Activated CD4-positive, alpha-beta T cell treated with anti-CD3 and anti-CD28 coated beads for 4 hours (primary cell): ENCODE measurements at regions not wholly inside any gene's neighbourhood (a gene's known extent, or its start where the extent isn't known, plus 50 kb on each side); places are given as distances from the start of the nearest gene placed in this dataset.
A peak's percentile ranks its signal among the peaks of the same experiment; 100 is the strongest.

Experiments used
- DNase-seq, 2 donors: peaks; one replicate each; pipeline ENCODE4 v3.0.0-alpha.2; 2020

DNA sequence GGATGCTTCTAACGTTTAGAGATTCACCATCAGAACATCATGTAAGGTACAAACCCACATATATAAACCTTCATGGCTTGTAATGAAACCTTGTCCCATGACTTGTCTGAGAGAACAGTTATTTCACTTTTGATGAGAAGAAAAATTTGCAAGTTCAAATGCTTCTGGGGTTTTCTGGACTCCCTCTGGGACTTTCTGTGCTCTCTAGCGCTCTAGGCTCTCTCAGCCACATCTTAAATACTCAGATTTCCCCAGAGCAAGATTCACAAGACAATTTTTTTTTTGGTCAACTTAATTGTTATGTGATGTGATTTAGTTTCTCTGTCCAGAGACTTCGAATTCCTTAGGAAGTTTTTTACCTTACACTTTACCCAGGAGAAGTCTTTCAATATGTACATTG lies 282.8 kb upstream of the EDNRB start:
- DNase-seq = no peak

DNA sequence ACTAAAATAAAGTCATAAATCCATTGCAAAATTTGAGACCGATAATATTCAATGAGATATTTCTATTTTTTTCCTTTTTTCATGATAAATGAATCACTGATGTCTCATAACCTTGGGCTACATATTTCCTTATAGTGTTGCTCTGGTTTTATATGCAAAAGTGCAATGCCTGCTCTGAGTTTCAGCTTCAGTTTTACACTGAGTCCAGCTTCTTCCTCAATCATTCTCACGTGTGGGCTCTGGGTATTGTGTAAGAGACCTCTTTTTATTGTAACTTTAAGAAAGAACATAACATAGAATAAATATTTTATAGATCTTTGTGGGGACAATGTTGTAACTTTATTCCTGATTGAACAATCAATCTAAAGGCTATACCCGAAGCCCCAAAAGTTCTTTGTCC lies 280.2 kb upstream of the EDNRB start:
- DNase-seq = no peak

DNA sequence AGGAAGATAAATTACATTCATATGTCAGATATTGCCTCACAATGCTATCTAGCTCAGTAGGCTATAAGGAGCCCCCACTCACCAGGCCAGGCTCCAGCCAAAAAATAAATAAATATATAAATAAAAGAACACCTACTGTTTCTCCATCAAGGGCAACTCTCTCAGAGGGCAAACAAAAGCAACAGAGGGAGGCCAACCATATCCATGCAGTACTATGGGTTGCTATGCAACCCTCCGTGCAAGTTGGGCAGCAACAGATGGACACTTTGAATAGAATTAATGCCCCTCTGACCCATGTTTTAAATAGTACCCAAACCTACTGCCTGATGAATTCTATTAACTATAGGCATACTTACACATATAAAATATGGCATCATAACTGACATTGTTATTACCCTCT lies 279.8 kb upstream of the EDNRB start:
- no peak for DNase-seq

DNA sequence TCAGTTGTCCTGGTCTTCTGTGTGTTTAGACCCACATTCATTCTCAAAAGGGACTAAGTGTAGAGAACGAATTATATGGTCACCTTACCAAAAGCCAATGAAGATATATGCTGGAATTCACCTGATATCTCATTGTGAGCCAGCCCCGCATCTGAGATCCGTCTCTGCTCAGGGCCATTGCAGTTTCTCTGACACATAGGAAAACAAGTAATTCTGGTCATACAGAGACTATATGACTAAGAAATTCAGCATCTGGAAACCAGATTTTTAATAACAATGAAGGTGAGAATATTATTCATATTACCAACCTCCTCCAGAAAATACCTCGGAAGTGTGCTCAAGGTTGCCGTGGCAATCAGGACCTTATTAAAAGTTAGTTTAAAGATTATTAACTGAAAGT lies 278.6 kb upstream of the EDNRB start:
- no peak for DNase-seq

DNA sequence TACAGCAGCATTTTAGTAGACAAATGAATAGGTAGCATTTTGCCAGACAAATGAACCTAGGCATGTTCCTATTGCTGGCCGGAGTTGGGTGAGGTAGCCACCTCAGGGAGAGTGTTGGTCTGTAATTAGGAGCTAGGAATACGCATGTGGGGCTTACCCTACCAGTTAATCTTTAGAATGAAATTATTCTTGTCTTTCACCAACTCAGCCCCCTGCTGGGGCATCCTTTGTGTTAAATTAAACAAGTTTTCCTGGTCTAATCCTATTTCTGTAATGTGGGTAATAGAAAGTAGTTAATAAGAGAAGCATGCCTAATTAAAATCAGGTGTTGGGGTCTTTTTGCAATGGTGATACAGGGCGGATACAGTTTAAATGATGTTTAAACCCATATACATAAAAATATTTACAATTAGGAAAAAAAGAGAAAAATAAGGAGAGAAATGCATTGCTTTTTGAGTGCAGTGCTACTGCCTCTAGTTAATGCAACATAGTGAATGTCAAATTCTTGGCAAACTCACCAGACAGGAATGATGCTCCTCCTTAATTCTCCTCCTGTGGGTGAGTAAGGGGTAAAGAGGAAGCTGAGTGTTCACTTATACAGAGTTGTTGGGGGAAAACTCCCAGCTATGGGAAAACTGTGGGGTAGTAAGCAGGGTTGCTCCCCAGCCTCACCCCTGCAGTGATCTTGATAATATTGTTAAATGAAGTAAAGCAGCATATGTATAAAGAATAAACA lies 276.4 kb upstream of the EDNRB start:
- DNase-seq = no peak

DNA sequence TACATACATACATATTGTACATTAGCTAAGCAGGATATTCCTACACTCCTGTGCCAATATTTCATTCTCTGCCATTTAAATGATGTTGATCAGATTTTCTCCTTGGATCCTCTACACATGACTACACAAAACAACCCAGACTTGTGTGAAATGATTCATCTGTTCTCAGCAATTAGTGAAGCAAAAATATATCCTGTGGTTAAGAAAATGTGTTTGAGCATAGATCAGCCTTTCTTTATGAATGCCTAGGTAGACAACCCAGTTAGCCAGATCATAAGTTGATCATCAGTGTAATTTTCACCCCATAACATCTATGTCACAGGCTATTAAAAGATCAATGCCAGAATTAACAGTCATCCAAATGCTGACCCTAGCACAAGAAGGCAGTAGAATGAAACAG lies 275.2 kb upstream of the EDNRB start:
- DNase-seq = no peak

DNA sequence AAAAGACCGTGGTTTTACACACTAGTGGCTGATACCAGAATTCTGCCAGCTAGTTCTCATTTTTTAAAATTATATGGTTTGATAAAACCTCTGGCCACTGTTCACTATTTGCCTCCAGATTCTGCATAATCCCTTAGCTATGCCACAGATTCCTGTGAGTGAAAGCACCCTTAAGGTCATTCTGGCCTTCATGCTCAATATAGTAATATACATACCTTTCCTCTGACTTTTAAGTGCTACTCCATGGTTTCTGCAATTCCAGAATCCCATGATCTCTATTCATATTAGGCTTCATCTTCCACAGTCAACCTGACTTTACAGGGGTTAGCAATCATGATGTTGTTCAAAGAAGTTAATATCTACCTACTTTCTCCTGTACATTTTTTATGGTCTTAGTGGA lies 274.1 kb upstream of the EDNRB start:
- no peak for DNase-seq

DNA sequence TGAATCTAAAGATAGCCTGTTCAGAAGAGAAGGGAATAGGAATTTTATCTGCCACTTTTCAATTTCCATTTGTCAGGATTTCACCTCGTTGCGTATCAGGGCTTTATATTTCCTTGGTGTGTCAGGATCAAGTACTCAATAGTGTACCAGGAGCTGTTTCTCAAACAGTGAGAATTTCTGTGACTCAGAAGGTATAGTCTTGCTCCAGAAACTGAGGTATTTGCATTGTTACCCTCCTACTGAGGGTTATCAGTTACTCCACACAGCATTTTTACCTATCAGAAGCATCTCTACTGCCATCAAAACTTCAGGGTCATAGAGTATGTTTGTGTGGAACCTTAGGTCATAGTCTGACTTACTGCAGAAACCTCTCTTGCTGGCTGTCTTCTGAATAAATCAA lies 271.7 kb upstream of the EDNRB start:
- DNase-seq = no peak

DNA sequence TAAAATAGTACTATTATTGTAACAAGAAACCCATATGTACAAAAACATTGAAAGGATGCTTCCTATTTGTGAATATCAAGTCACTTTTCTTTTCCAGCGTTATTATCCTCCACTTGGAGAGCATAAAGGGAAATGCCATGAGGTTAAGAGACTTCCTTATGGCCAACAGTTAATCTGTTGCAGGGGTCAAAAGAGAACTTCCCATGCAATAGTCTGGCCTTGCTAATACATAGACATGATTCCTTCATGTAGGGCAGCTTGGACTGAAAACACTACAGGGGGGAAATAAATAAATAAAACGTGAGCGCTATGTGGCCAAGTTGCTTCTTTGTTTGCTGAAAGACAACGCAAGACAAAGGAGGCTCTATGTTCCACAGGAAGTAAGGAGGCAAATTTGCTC lies 269.1 kb upstream of the EDNRB start:
- DNase-seq = no peak

DNA sequence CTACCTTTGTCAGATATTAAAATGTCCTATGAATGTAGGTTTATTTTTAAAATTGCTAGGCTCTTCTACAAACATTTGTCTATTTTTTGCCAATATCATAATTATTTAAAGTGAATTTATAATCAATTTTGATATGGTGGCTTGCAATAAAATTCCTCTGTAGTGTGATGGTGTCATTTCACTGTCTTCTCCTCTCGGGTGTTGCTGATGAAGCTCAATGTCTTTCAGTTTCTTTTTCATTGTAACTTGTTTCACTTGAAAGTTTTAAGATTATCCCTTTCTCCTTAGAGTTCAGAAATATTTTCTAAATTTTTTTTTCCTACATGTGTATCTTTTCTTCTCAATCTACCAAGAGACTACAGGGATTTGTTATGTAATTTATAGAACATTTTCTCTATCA lies 267.1 kb upstream of the EDNRB start:
- DNase-seq = no peak

DNA sequence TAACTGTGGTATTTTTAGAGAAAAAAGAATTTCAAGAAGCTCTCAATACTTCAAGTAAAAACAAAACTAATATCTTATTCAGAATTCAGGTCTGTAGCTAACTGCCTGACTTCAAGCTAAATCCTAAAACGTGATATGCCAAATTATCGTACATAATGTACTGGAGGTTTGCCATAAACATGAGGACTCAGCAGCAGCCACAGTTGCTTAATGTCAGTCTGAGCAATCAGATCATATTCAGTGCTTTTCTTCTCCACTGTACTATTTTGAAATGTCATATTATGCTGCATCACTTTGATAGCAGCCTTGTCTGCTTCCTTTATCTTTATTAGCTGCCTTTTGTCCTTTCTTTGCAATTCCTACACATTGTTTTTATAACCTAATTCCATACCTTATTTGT lies 265.1 kb upstream of the EDNRB start:
- no peak for DNase-seq

DNA sequence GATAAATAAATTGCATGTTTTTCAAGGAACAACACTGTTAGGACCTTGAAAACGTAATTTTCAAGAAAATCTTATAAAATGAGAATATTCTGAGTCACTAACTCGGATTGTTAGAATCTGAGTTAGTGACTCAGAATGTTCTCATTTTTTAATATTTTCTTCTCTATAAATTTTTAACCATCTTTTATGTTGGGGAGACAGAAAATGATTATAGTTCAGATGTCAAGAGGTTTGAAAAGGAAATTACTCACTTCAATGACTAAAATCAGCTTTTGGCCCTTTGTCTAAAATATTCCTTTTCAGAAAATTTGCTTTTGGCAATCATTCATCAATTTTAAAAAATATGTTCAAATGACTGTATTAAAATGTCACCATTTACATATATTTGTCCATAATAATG lies 264.2 kb upstream of the EDNRB start:
- no peak for DNase-seq

DNA sequence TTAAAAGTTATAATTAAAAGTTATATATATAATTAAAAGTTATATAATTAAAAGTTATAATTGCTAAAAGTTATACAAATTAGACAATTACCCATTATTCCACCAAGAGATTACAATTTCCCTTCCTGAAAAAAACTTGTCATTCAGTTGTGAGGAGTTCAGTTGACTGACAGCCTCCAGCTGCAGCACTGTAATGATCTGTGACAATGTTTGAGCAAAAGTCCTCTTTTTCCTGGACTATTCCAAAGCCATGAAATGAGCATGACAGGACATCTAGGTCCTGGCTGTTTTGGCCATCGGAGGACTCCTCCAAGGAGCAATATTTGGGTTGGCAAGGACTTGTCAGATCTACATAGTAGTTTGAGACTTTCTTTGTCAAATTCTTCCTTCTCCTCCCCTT lies 258.7 kb upstream of the EDNRB start:
- DNase-seq = no peak

DNA sequence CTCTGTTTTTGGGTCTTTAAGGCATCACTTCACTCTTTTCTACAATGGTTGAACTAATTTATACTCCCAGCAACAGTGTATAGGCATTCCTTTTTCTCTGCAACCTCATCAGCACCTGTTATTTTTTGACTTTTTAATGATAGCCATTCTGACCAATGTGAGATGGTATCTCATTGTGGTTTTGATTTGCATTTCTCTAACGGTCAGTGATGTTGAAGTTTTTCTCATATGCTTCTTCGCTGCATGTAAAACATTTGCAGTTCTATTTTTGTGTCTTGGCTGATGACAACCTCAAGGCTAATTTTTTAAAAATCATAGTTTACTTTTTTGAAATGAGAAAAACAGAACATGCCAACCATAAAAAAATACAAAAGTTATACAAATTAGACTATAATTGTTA lies 258.2 kb upstream of the EDNRB start:
- DNase-seq = no peak

DNA sequence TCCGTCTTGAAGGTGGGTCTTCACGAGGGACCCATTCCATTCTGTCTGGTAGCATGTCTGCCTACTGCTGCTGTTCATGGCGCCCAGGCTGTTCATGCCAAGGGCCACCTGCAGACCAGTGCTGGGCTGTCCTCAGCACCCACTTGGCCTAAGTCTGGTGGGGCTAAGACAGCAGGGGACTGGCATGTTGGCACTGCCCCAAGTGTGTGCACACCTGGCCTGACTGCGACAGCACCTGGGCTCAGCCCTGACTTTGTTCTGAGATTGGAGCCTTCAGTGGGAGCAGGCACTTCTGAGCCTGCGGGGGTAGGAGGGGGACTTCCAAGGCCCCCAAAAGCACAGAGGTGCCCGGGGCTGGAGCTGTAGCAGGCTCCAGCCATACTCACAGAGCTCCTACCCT lies 250.8 kb upstream of the EDNRB start:
- DNase-seq = no peak

DNA sequence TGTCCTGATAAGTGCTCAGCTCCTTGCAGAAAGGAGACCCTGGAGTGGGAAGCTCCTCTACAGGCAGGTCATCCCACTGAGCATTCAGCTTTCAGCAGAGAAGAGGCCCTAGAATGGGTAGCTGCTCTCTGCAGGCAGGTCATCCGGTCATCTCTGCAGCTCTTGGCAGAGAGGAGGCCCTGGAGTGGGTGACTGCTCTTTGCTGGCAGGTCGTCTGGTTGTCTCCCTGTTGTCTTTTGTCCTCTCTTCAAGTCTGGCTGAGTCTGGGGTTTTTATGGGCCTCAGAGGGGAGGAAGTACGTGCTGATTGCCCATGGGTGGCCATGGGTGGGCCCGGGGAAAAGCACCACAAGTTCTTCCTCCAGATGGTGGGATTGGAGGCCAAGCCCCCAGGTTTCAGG lies 250.3 kb upstream of the EDNRB start:
- no peak for DNase-seq

DNA sequence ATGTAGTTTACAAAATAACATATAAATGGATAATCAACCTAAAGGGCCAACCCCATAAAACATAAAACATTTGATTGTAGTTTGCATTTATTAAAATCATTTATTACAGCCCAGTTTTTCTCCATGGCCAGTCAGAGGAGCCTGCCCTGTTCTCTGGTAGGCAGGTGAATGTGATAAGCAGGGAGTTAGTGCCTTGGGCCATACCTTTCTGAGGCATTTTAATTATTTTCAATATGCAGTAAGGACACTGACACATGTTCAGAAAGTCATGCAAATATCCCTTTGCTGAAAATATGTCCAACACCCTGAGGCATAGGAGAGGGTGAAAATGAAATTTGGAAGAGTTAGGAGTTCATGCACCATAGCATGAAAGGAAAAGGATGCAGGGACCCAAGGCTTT lies 242.6 kb upstream of the EDNRB start:
- no peak for DNase-seq

DNA sequence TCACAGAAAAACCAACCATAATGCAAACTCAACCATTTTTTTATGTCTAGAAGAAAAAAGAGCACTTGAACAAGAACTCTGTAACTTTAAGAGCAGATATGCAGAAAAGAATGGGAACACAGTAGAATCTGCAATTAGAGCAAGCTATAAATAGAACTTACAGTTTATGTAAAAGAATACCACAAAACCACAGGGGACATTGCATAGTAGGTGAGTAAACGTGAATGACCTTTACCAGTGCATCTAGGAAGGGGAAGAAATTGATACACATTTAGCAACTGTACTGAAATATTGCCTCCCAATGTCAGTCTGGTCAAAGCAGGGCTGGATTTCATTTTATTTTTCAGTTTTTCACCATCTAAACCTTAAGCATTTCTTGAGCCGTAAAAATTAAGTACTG lies 242.2 kb upstream of the EDNRB start:
- DNase-seq = no peak

DNA sequence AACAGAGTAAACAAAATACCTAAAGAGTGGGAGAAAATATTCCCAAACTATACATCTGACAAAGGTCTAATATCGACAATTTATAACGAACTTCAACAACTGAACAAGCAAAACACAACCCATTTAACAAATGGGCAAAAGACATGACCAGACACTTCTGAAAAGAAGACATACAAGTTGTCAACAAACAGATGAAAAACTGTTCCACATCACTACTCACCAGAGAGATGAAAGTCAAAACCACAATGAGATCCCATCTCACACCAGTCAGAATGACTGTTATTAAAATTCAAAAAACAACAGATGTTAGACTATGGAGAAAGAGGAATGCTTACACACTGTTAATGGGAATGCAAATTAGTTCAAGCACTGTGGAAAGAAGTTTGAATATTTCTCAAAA lies 233.8 kb upstream of the EDNRB start:
- DNase-seq = no peak

DNA sequence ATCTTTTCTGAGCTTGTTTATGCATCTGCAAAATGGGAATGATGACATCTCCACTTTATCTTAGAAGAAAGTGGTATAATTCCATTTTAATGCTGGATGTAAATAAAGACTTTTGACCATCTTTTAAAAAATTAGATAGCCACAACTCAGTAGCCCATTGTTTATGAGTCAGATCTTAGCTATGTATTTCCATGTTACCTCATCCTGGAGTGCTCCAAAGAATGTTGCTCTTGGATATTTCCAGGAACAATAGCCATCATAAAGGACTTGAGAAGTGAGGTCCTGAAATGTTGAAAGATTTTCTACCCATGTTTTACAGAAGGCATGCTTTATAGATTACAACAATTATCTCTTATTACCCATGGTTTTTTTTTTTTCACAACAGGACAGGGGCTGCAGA lies 229.3 kb upstream of the EDNRB start:
- no peak for DNase-seq

DNA sequence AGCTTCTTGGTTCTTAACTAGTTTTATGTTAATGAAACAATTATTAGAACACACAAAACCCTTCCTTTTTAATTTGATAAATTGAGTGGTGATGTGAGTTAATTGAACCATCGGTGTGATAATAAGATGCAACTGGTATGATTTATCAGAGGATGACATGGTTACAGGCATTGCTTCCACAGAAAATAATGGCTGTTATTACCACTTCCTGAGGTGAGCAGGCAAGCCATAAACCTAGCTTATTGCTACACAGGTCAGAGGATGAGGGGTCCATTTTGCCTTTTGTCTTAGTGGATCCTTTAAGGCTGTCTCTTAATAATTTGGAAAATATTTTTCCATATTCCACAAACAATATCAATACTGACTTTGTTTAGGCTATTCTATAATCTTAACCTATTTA lies 226.6 kb upstream of the EDNRB start:
- no peak for DNase-seq

DNA sequence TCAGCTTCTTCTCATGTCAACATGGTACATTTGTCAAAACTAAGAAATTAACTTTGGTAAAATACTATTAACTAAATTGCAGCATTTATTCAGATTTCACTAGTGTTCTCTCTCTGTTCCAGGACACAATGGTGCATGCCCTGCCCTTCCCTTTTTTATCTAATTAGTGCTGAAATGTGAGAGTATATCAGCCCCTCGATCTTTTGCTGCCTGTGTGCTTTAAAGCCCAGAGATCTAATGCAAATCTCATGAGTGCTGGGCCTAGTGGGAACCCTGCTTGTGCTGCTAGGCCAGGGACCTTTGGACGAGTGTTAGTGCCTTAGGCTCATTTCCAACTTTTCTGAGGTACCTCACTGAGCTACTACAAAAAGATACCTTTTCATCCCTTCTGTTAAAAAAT lies 221.1 kb upstream of the EDNRB start:
- DNase-seq = no peak

DNA sequence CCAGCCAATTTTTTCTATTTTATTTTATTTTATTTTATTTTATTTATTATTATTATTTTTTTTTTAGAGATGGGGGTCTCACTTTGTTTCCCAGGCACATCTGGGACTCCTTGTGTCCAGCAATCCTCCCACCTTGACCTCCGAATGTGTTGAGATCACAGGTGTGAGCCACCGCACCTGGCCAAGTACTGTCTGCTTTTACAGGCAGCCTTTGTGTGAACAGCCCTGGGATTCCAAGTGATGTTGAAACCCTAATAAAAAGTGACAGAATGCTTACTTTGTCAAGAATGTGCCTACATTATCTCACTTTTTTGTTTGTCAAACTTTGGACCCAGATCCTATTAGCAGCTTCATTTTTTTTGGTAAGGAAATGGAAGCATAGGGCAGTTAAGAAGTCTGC lies 220.1 kb upstream of the EDNRB start:
- DNase-seq = no peak

DNA sequence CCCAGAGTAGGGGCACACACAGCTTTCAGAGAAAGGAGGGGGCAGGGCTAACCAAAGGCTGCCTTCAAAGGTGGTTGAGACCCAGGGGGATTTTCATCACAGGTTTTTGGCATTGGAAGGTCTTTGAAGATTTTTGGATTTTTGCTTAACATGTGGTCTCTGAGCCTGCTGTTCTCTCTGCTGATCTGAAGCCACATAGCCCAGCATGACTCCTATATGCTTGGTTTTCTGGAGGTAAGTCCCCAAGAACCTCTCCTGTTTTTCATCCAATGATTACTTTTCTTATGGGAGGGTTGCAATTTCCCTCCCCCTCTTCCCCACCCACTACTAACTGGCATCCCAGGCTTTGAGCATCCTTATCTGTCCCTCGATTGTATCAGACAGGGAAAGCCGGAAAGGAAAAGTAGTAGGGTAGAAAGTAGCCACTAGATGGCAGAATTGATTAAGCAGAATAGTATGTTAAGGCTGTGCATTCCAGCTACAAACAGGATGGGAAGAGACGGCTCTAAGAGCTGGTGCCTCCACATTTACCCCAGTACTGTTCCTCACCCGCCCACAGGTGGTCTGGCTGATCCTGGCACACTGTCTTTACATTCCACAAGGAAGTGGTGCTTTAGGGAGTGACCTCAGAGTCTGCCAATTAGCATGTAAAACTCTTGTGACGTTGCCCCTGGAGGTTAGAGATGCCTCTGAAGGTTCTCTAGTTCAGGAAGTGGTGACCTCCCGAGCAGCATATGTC lies 218.9 kb upstream of the EDNRB start:
- peak in 1 of 2 donors; percentile 1 for DNase-seq

DNA sequence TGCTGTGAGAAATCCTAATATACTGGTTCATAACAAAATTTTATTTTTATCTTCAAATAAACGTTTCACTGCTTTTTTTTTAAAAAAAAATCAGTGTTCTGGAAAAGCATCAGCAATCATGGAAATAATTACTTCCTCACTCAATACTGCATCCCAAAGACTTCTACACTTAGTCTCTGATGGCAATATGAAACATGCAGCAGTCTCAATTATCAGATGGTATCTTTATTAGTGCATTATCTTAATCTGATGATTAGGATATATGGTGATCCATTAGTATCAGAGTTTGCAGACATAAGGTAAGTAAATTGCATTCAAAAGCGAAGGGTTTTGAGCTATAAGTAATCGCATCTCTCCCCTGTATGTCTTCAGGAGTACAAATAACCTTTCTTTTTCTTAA lies 218.3 kb upstream of the EDNRB start:
- DNase-seq = no peak
